ENCODE measurements at regions not wholly inside any gene's neighbourhood (a gene's known extent, or its start where the extent isn't known, plus 50 kb on each side); places are given as distances from the start of the nearest gene placed in this dataset.

DNA sequence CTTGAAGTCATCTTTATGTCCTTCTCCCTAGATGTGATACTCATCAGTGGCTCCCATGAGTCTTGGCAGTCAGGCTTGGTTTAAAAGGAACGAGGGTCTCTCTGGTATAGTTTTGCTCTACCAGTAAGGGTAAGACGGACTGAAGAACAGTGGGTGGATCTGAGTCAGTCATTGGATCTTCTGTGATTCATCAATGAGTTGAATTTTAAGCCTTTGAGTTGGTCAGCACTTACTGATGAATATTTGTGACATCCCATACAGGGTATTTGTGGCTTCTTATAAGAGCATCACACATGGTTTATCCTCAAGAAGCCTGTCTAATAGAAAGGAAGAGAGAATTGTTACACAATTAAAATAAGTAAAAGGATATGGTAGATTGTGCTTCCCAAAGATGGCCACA, 87.3 kb upstream of the NAMPT start:
- TF ChIP-seq CTCF (IDR thresholded peaks at IDR 0.05): no peak
- TF ChIP-seq POLR2A (IDR thresholded peaks at IDR 0.05): no peak
